GM12878 (cell line): ENCODE measurements at regions not wholly inside any gene's neighbourhood (a gene's known extent, or its start where the extent isn't known, plus 50 kb on each side); places are given as distances from the start of the nearest gene placed in this dataset.

ENCODE experiments used
- ATAC-seq: fragments of 200-7000 bp; cut with Tn5 transposase; 3 replicates; pipeline ENCODE4 v1.9.1; 2020; ENCODE audit warnings: mild to moderate bottlenecking, moderate library complexity
- BruUV-seq: library from RNA; stranded (reverse); fragments of 400-500 nt; replicated peaks from 2 replicates; lab custom pipeline; 2021; lab: Mats Ljungman, UMichigan
- CTCF ChIA-PET: fragments of 300-600 bp; sonication (Branson Sonifier 250); formaldehyde crosslinking; extraction: SDS; loops from one replicate; lab custom pipeline; 2021; ENCODE audit warnings: inconsistent platforms; lab: Yijun Ruan, JAX
- POLR2A ChIA-PET: fragments of 350-600 bp; formaldehyde crosslinking; extraction: SDS; loops from one replicate; lab custom pipeline; 2021; ENCODE audit warnings: inconsistent platforms; lab: Charles Lee
- RAD21 ChIA-PET: fragments of 300-600 bp; sonication (Branson Sonifier 250); formaldehyde crosslinking; loops from one replicate; lab custom pipeline; 2023; ENCODE audit warnings: antibody characterized with exemption; ENCODE audit not compliant: unreplicated experiment; lab: Charles Lee
- SMC1A ChIA-PET: fragments of 300-600 bp; sonication (Branson Sonifier 250); formaldehyde crosslinking; loops from one replicate; lab custom pipeline; 2023; ENCODE audit not compliant: unreplicated experiment, uncharacterized antibody; lab: Charles Lee
- DNase-seq: peaks from one replicate; pipeline ENCODE4 v3.0.0-alpha.2; 2011; ENCODE audit warnings: low read depth, low spot score
- FAIRE-seq: peaks from 3 replicates; lab custom pipeline; 2011; peaks lifted over from hg19 to GRCh38; lab: Jason Lieb, UNC
- H2AFZ ChIP-seq: 2 replicates; pipeline ENCODE4 v1.6.0; 2011; ENCODE audit warnings: low read depth, low read length, control low read depth; ENCODE audit not compliant: control insufficient read depth
- H3K27ac ChIP-seq: 2 replicates; pipeline ENCODE4 v1.5.1; 2011; ENCODE audit warnings: control low read depth; ENCODE audit not compliant: control insufficient read depth, insufficient read depth
- H3K27me3 ChIP-seq, 2 experiments: replicated peaks in 1 of 2; 2 replicates each; pipeline versions ENCODE4 v1.6.0 to v1.6.1; 2011; ENCODE audit warnings: low read length in 1 of 2; ENCODE audit not compliant: control insufficient read depth in 2 of 2, insufficient read depth in 2 of 2
- H3K36me3 ChIP-seq, 2 experiments: 2 replicates each; pipeline ENCODE4 v1.5.1; 2011; ENCODE audit warnings: low read length in 1 of 2; ENCODE audit not compliant: control insufficient read depth in 2 of 2, insufficient read depth in 2 of 2
- H3K4me1 ChIP-seq: 2 replicates; pipeline ENCODE4 v1.6.1; 2011; ENCODE audit warnings: mild to moderate bottlenecking, low read length, moderate library complexity, mixed read lengths; ENCODE audit not compliant: control insufficient read depth, insufficient read depth
- H3K4me2 ChIP-seq: 2 replicates; pipeline ENCODE4 v1.6.0; 2011; ENCODE audit warnings: control low read depth; ENCODE audit not compliant: control insufficient read depth, insufficient read depth
- H3K4me3 ChIP-seq: fragments of 200-600 bp; sonication (generic); 2 replicates; pipeline ENCODE4 v1.5.1; 2016
- H3K79me2 ChIP-seq: 2 replicates; pipeline ENCODE4 v1.6.0; 2011; ENCODE audit warnings: low read length; ENCODE audit not compliant: control insufficient read depth, insufficient read depth
- H3K9ac ChIP-seq: 2 replicates; pipeline ENCODE4 v1.8.0; 2011; ENCODE audit warnings: low read length, control low read depth, mixed read lengths; ENCODE audit not compliant: control insufficient read depth, insufficient read depth
- H3K9me3 ChIP-seq: replicated peaks from 3 replicates; pipeline ENCODE4 v1.5.1; 2011; ENCODE audit warnings: mild to moderate bottlenecking, low read length; ENCODE audit not compliant: control insufficient read depth, insufficient read depth
- H4K20me1 ChIP-seq: 2 replicates; pipeline ENCODE4 v1.6.0; 2011; ENCODE audit not compliant: control insufficient read depth, insufficient read depth
- ATF2 ChIP-seq: IDR thresholded peaks from 2 replicates; pipeline ENCODE4 v1.6.1; 2012; ENCODE audit warnings: low read length, inconsistent platforms
- BHLHE40 ChIP-seq, 2 experiments: fragments of 450-650 bp in 1 of 2; IDR thresholded peaks; 2 replicates each; pipeline ENCODE4 v1.6.1; 2011 to 2017; ENCODE audit warnings: low read depth in 2 of 2, borderline replicate concordance in 1 of 2, improper control_type of control experiment in 1 of 2, low read length in 1 of 2, mild to moderate bottlenecking in 1 of 2
- CBX5 ChIP-seq: sonication (generic); IDR thresholded peaks from 2 replicates; pipeline ENCODE4 v1.6.1; 2016; ENCODE audit warnings: low read depth, moderate library complexity, mild to moderate bottlenecking, inconsistent platforms
- ELK1 ChIP-seq: IDR thresholded peaks from 2 replicates; pipeline ENCODE4 v1.6.1; 2012; ENCODE audit warnings: low read depth, low read length, improper control_type of control experiment
- HDAC2 ChIP-seq: fragments of 200-600 bp; sonication (generic); IDR thresholded peaks from 2 replicates; pipeline ENCODE4 v1.6.1; 2017
- PKNOX1 ChIP-seq: fragments of 450-650 bp; IDR thresholded peaks from 2 replicates; pipeline ENCODE4 v1.6.1; 2016; ENCODE audit warnings: mild to moderate bottlenecking
- SIX5 ChIP-seq: IDR thresholded peaks from 2 replicates; pipeline ENCODE4 v1.6.1; 2011; ENCODE audit warnings: mild to moderate bottlenecking, low read depth, low read length, moderate library complexity; ENCODE audit not compliant: severe bottlenecking
- SP1 ChIP-seq: IDR thresholded peaks from one replicate; pipeline ENCODE4 v1.6.1; 2011; ENCODE audit warnings: low read depth, low read length
- SREBF2 ChIP-seq: IDR thresholded peaks from 2 replicates; pipeline ENCODE4 v1.6.1; 2012; ENCODE audit warnings: mild to moderate bottlenecking, low read length
- ZNF217 ChIP-seq: fragments of 450-650 bp; IDR thresholded peaks from 2 replicates; pipeline ENCODE4 v1.6.1; 2017; ENCODE audit warnings: antibody characterized with exemption, mild to moderate bottlenecking
- ZNF622 ChIP-seq: fragments of 450-650 bp; IDR thresholded peaks from 2 replicates; pipeline ENCODE4 v1.6.1; 2017; ENCODE audit warnings: mild to moderate bottlenecking, inconsistent platforms
- ZSCAN29 ChIP-seq: fragments of 450-650 bp; IDR thresholded peaks from 2 replicates; pipeline ENCODE4 v1.6.1; 2017; ENCODE audit warnings: mild to moderate bottlenecking, moderate library complexity
- in situ Hi-C: fragments of 300-500 bp; cut with MboI; formaldehyde crosslinking; loops from 9 replicates; pipeline ENCODE4 v1.14.3; 2018; ENCODE audit warnings: mixed read lengths
- intact Hi-C: fragments of 100-400 bp; cut with micrococcal nuclease; formaldehyde crosslinking; loops from one replicate; pipeline ENCODE4 v1.14.2; 2022; ENCODE audit not compliant: unreplicated experiment

- in situ Hi-C loops: no loop called here
- intact Hi-C loops: no loop called here
These were observed 189.5 kb upstream of the MYO3A start for GRCh38 chr10:25744574-25744973.

More at GRCh38 chr10:25744574-25744973, 189.5 kb upstream of the MYO3A start:
- Histone ChIP-seq H3K4me2 (no peak overlapping the region), H2AFZ (no peak overlapping the region), H3K4me1 (no peaks in the 10 kb centered on the region), H3K27ac (no peak overlapping the region)
- BruUV-seq: no TSS peak
- DNase-seq: no peak
- TF ChIP-seq BHLHE40 (IDR thresholded peaks at IDR 0.05; ENCODE audit: borderline replicate concordance in 1 of 2, low read depth in 2 of 2, low read length in 1 of 2) (no peak), ZNF622 (no peak), ZSCAN29 (no peak), CBX5 (no peak), PKNOX1 (no peak), SREBF2 (no peak), SP1 (no peak), HDAC2 (no peak), SIX5 (no peak), ATF2 (no peak), ELK1 (no peak), ZNF217 (no peak)
- TF ChIP-seq, all 136 proteins: peak for 0
- no peak overlapping the region for H3K9ac ChIP-seq
- ATAC-seq (no peak), FAIRE-seq (no peak)
- SMC1A ChIA-PET: no interaction called here
- H3K9me3 ChIP-seq: no peaks in the 10 kb centered on the region
- CTCF ChIA-PET: no interaction called here
- H3K79me2 ChIP-seq: no peaks in the 10 kb centered on the region
- H4K20me1 ChIP-seq: no peaks in the 10 kb centered on the region
- no peaks in the 10 kb centered on the region for H3K27me3 ChIP-seq
- no peaks in the 10 kb centered on the region for H3K36me3 ChIP-seq
- RAD21 ChIA-PET: no interaction called here
- no peak overlapping the region for H3K4me3 ChIP-seq
- POLR2A ChIA-PET: no interaction called here
